ENCODE measurements at regions not wholly inside any gene's neighbourhood (a gene's known extent, or its start where the extent isn't known, plus 50 kb on each side); places are given as distances from the start of the nearest gene placed in this dataset.

DNA sequence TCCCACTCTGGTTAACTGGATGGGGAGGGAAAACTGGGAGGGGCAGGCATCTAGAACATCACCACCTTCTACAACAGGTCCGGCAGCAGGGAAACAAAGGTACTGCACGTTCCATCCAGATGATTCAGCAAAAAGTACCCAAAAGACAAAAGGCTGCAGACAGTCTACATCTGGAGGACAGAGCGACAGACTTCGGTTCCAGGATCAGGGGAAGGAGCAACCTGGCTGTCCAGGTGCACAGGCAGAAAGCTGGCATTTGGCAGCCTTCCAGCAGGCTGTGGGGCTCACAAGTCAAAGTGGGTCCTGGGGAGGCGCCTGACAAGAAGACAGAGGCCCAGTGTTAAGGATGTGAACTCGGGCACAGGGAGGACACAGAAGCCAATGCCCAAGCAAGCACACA lies 202.9 kb downstream of the SUCLA2 start:
- TF ChIP-seq, protein P1, sequence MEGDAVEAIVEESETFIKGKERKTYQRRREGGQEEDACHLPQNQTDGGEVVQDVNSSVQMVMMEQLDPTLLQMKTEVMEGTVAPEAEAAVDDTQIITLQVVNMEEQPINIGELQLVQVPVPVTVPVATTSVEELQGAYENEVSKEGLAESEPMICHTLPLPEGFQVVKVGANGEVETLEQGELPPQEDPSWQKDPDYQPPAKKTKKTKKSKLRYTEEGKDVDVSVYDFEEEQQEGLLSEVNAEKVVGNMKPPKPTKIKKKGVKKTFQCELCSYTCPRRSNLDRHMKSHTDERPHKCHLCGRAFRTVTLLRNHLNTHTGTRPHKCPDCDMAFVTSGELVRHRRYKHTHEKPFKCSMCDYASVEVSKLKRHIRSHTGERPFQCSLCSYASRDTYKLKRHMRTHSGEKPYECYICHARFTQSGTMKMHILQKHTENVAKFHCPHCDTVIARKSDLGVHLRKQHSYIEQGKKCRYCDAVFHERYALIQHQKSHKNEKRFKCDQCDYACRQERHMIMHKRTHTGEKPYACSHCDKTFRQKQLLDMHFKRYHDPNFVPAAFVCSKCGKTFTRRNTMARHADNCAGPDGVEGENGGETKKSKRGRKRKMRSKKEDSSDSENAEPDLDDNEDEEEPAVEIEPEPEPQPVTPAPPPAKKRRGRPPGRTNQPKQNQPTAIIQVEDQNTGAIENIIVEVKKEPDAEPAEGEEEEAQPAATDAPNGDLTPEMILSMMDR (conservative IDR thresholded peaks at IDR 0.05) = no peak
- H3K27ac ChIP-seq = no peak overlapping the region

DNA sequence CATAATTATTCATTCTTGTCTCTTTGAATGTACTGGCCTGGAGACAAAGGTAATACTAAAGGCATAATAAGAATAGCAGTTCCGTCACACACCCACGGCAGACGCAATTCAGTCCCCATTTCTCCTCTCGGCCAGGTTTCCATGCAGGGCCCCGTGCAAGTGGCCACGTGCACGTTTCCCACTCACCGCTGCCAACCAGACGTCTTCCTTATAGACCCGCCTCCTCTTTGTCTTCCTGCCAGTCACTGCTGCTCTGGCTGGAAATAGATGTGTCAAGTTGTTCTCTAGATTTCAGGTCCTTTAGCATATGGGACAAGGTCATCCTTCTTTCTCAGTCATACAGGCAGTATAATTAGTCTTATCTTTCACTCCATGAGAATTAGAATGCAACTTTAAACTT lies 204.3 kb downstream of the SUCLA2 start:
- no peak overlapping the region for H3K27ac ChIP-seq
- TF ChIP-seq, protein P1 (conservative IDR thresholded peaks at IDR 0.05) = no peak

DNA sequence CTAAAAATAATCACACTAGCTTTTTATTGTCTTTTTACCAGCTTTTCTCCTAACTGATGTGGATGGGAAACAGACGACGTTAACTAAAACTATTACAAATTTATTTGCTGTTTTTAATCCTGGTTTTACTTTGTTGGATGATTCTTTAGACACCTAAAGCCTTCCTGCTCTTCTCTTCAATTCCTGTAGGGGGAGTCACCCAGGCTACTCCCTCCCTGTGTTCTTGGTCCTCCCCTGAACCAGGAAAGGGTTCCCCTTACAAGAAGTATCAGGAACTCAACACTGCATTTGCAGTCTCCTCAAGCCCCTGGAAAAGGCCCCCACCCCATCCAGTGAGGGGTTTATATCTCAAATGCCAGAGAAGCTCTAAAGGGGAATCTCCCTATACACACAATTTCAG lies 206.1 kb downstream of the SUCLA2 start:
- no peak overlapping the region for H3K27ac ChIP-seq
- TF ChIP-seq, protein P1 (conservative IDR thresholded peaks at IDR 0.05) = peak; percentile 29; the same call in 1 of the 2 replicates

DNA sequence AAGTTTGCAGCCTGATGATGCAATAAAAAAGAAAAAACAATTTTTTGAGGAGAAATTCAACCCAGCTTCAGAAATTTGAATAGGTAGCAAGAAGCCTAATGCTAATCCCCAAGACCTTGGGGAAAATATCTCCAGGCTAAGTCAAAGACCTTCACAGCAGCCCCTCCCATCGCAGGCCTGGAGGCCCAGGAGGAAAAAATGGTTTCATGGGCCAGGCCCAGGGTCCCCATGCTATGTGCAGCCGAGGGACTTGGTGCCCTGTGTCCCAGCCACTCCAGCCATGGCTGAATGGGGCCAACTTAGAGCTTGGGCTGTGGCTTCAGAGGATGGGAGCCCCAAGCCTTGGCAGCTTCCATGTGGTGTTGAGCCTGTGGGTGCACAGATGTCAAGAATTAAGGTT lies 210.3 kb downstream of the SUCLA2 start:
- TF ChIP-seq, protein P1 (conservative IDR thresholded peaks at IDR 0.05) = no peak
- H3K27ac ChIP-seq = no peak overlapping the region

DNA sequence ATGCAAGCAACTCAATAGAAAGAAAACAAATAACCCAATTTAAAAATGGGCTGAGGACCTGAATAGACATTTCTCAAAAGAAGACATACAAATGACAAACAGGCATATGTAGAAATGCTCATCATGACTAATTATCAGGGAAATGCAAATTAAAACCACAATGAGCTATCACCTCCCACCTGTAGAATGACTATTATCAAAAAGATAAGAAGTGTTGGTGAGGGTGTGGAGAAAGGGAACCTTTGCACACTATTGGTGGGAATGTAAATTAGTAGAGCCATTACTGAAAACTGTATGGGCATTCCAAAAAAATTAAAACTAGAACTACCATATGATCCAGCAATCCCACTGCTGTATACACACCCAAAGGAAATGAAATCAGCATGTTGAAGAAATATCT lies 212.2 kb downstream of the SUCLA2 start:
- H3K27ac ChIP-seq = no peak overlapping the region
- TF ChIP-seq, protein P1 (conservative IDR thresholded peaks at IDR 0.05) = no peak

DNA sequence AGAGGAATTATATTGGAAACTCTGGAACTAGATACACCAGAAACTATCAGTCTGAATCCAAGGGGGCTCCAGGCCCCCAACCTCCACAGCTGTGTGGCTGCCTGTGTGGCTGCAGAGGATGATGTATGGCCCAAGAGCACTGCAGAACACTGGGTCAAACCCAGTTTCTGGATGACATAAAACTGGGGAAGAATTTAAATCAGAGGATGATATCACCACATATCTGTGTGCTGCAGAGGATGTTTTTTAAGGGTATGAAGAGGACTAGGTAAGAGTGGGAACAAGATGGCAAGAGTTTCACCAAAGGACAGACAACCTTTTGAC lies 226.4 kb downstream of the SUCLA2 start:
- H3K27ac ChIP-seq = no peak overlapping the region
- TF ChIP-seq, protein P1 (conservative IDR thresholded peaks at IDR 0.05) = no peak

DNA sequence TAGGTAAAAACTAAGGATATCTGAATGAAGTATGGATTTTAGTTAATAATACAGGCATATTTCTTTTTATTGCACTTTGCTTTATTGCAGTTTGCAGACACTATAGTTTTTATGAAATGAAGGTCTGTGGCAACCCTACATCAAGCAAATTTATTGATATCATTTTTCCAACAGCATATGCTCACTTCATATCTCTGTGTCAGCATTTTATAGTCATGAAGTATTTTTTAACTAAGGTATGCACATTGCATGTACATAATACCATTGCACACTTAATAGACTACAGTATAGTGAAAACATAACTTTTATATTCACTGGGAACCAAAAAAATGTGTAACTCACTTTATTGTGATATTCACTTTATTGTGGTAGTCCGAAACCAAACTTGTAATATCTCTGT lies 236.3 kb downstream of the SUCLA2 start:
- TF ChIP-seq, protein P1 (conservative IDR thresholded peaks at IDR 0.05) = no peak
- H3K27ac ChIP-seq = no peak overlapping the region
